ENCODE measurements at regions not wholly inside any gene's neighbourhood (a gene's known extent, or its start where the extent isn't known, plus 50 kb on each side); places are given as distances from the start of the nearest gene placed in this dataset.

GRCh38 chr3:18779704-18780103 lies 354.6 kb upstream of the SATB1 start:
- TF ChIP-seq, protein P1, sequence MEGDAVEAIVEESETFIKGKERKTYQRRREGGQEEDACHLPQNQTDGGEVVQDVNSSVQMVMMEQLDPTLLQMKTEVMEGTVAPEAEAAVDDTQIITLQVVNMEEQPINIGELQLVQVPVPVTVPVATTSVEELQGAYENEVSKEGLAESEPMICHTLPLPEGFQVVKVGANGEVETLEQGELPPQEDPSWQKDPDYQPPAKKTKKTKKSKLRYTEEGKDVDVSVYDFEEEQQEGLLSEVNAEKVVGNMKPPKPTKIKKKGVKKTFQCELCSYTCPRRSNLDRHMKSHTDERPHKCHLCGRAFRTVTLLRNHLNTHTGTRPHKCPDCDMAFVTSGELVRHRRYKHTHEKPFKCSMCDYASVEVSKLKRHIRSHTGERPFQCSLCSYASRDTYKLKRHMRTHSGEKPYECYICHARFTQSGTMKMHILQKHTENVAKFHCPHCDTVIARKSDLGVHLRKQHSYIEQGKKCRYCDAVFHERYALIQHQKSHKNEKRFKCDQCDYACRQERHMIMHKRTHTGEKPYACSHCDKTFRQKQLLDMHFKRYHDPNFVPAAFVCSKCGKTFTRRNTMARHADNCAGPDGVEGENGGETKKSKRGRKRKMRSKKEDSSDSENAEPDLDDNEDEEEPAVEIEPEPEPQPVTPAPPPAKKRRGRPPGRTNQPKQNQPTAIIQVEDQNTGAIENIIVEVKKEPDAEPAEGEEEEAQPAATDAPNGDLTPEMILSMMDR (IDR thresholded peaks at IDR 0.05): no peak
- no peaks in the 10 kb centered on the region for H3K9me3 ChIP-seq

DNA sequence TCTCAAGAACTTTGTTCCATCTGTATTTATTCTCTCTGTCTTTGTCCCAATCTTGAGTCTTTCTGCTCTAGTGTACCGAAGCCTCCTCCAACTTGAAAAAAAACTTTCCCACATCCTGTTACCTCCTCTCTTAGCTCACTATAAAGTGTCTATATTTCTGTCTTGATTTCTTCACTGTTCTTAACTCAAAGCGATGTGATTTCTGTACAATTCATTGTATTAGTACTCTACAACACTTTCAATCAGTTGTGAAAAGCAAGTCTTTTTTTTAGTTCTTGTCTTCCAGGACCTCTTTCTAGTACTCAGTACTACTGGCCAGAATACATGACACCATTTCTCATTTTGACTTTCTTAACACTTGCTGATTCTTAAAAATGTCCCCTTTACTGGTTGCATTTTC lies 353.5 kb upstream of the SATB1 start:
- Histone ChIP-seq H3K9ac (ENCODE audit: low read depth in 2 of 2, low read length in 2 of 2) (no peak overlapping the region), H3K36me3 (no peaks in the 10 kb centered on the region), H3K27ac (no peak overlapping the region), H3K4me3 (no peak overlapping the region), H3K27me3 (no peaks in the 10 kb centered on the region), H3K4me1 (no peaks in the 10 kb centered on the region), H3K9me3 (no peaks in the 10 kb centered on the region)
- intact Hi-C loops (cut with DNase I): no loop called here
- TF ChIP-seq, protein P1 (IDR thresholded peaks at IDR 0.05): no peak
- no peak for DNase-seq

More at GRCh38 chr3:18779704-18780103, 354.6 kb upstream of the SATB1 start:
- intact Hi-C loops (cut with DNase I): no loop called here
- H3K27ac ChIP-seq: no peak overlapping the region
- H3K4me1 ChIP-seq: no peaks in the 10 kb centered on the region
- H3K27me3 ChIP-seq: no peaks in the 10 kb centered on the region
- DNase-seq: no peak
- no peaks in the 10 kb centered on the region for H3K36me3 ChIP-seq
- H3K4me3 ChIP-seq: no peak overlapping the region
- peak overlapping the region in 1 of 2 donors; percentile 8 for H3K9ac ChIP-seq (ENCODE audit: low read depth in 2 of 2, low read length in 2 of 2)

- H3K36me3 ChIP-seq: no peaks in the 10 kb centered on the region
- no peak for DNase-seq
- no peaks in the 10 kb centered on the region for H3K4me1 ChIP-seq
- intact Hi-C loops (cut with DNase I): no loop called here
- no peak overlapping the region for H3K9ac ChIP-seq (ENCODE audit: low read depth in 2 of 2, low read length in 2 of 2)
- TF ChIP-seq, protein P1 (IDR thresholded peaks at IDR 0.05): no peak
- H3K9me3 ChIP-seq: no peaks in the 10 kb centered on the region
- H3K4me3 ChIP-seq: no peak overlapping the region
- H3K27me3 ChIP-seq: no peaks in the 10 kb centered on the region
- H3K27ac ChIP-seq: no peak overlapping the region
Observed at GRCh38 chr3:18778094-18778493, 353.0 kb upstream of the SATB1 start.

- H3K27ac ChIP-seq: no peak overlapping the region
- H3K9me3 ChIP-seq: no peaks in the 10 kb centered on the region
- H3K4me3 ChIP-seq: no peak overlapping the region
- DNase-seq: no peak
- intact Hi-C loops (cut with DNase I): no loop called here
- TF ChIP-seq, protein P1 (IDR thresholded peaks at IDR 0.05): no peak
- no peaks in the 10 kb centered on the region for H3K4me1 ChIP-seq
- no peak overlapping the region for H3K9ac ChIP-seq (ENCODE audit: low read depth in 2 of 2, low read length in 2 of 2)
- no peaks in the 10 kb centered on the region for H3K36me3 ChIP-seq
- no peaks in the 10 kb centered on the region for H3K27me3 ChIP-seq
Observed at GRCh38 chr3:18775501-18775900, 350.4 kb upstream of the SATB1 start.

DNA sequence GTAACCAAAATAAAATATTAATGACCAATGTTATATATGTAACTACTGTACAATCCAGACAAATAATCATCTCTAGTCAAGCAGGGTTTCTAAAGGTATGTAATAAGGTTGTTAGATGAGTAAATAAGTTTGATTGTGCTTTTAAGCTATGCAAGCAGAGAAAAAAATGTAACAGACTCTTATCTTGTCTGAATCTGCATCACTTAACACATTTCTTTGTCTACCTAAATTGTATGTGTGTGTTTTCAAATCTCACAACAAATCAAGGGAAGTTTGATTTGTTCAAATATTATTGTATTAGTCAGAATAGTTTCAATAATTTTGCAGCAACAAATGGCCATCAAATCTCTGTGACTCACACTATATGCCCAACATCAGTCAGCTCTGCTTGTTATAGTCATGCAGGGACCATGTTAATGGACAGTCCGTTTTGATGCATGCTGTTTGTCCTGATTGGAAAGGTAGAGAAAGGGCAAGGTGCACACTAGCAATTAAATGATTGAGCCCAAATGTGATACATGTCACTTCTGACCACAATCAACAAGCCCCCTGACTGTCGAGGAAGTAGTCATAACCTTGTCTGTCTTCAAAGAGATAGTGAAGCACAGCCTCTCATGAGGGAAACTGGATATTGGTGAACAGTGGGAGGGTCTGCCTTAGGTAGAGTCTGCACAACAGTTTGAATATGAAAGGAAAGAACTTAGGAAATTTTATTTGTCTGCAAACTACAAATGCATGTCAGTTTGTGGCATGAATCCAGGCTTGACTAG lies 349.4 kb upstream of the SATB1 start:
- Histone ChIP-seq H3K4me3 (no peak overlapping the region), H3K27me3 (no peaks in the 10 kb centered on the region), H3K36me3 (no peaks in the 10 kb centered on the region), H3K27ac (no peak overlapping the region), H3K4me1 (no peaks in the 10 kb centered on the region), H3K9me3 (no peaks in the 10 kb centered on the region), H3K9ac (ENCODE audit: low read depth in 2 of 2, low read length in 2 of 2) (no peak overlapping the region)
- TF ChIP-seq, protein P1 (IDR thresholded peaks at IDR 0.05): no peak
- intact Hi-C loops (cut with DNase I): no loop called here
- no peak for DNase-seq

All from colonic mucosa (tissue), 4 donors.